K562 (cell line): ENCODE measurements at regions not wholly inside any gene's neighbourhood (a gene's known extent, or its start where the extent isn't known, plus 50 kb on each side); places are given as distances from the start of the nearest gene placed in this dataset.

Experiments
- HNRNPLL ChIP-seq: fragments of 200-400 bp; formaldehyde crosslinking; IDR thresholded peaks from 2 replicates; pipeline ENCODE4 v1.6.1; 2017; ENCODE audit warnings: low read length, low read depth, mild to moderate bottlenecking; ENCODE audit not compliant: poor library complexity, severe bottlenecking
- KLF10 ChIP-seq: fragments of 250-450 bp; sonication (Bioruptor Pico); IDR thresholded peaks from 2 replicates; pipeline ENCODE4 v1.6.1; 2021; ENCODE audit warnings: matching md5 sums
- KLF16 ChIP-seq: IDR thresholded peaks from 2 replicates; pipeline ENCODE4 v1.6.1; 2016; ENCODE audit warnings: antibody characterized with exemption
- NFIC ChIP-seq: fragments of 450-650 bp; IDR thresholded peaks from 2 replicates; pipeline ENCODE4 v1.6.1; 2017; ENCODE audit warnings: mild to moderate bottlenecking, inconsistent platforms
- POLR2A ChIP-seq: fragments of 450-650 bp; conservative IDR thresholded peaks from 2 replicates; pipeline ENCODE4 v1.6.1; 2016
- RBM39 ChIP-seq: fragments of 200-400 bp; formaldehyde crosslinking; optimal IDR thresholded peaks from 2 replicates; pipeline ENCODE3; 2018; ENCODE audit warnings: low read depth, low read length
- SMAD4 ChIP-seq: fragments of 250-450 bp; sonication (Bioruptor Pico); conservative IDR thresholded peaks from 2 replicates; pipeline ENCODE4 v1.8.0; 2021; ENCODE audit warnings: inconsistent platforms, mild to moderate bottlenecking, moderate library complexity
- TAF1 ChIP-seq: IDR thresholded peaks from 2 replicates; pipeline ENCODE4 v1.6.1; 2011; ENCODE audit warnings: mild to moderate bottlenecking, low read length, moderate library complexity; ENCODE audit not compliant: insufficient read depth, control insufficient read depth, severe bottlenecking; ENCODE audit errors: extremely low read depth
- TAF9B ChIP-seq: fragments of 450-650 bp; IDR thresholded peaks from 2 replicates; pipeline ENCODE4 v1.6.1; 2018; ENCODE audit warnings: mild to moderate bottlenecking; ENCODE audit not compliant: partially characterized antibody
- ZBTB17 ChIP-seq: fragments of 450-650 bp; formaldehyde crosslinking; IDR thresholded peaks from 2 replicates; pipeline ENCODE4 v1.4.0; 2020; ENCODE audit warnings: mild to moderate bottlenecking
- ZBTB7A ChIP-seq: IDR thresholded peaks from 2 replicates; pipeline ENCODE4 v1.6.1; 2011; ENCODE audit warnings: low read depth, mild to moderate bottlenecking, low read length, moderate library complexity, borderline replicate concordance; ENCODE audit not compliant: control insufficient read depth
- ZNF707 ChIP-seq: fragments of 250-450 bp; sonication (Bioruptor Pico); conservative IDR thresholded peaks from 2 replicates; pipeline ENCODE4 v1.8.0; 2022; ENCODE audit warnings: inconsistent platforms, mild to moderate bottlenecking, moderate library complexity
- TF ChIP-seq, protein P1 (sequence below): sonication (generic); formaldehyde crosslinking; IDR thresholded peaks from 2 replicates; pipeline ENCODE4 v1.9.0; 2022; ENCODE audit warnings: mild to moderate bottlenecking, missing genetic modification reagents
- TF ChIP-seq, protein P2 (sequence below), 3 experiments: IDR thresholded peaks in 2 of 3; conservative IDR thresholded peaks in 1 of 3; 2 replicates each; pipeline ENCODE4 v1.5.1; 2011 to 2012; ENCODE audit warnings: low read length in 3 of 3, mild to moderate bottlenecking in 3 of 3, control low read depth in 2 of 3, improper control_type of control experiment in 1 of 3, inconsistent platforms in 1 of 3, low read depth in 1 of 3, mixed read lengths in 1 of 3, moderate library complexity in 1 of 3; ENCODE audit not compliant: insufficient read depth in 2 of 3

DNA sequence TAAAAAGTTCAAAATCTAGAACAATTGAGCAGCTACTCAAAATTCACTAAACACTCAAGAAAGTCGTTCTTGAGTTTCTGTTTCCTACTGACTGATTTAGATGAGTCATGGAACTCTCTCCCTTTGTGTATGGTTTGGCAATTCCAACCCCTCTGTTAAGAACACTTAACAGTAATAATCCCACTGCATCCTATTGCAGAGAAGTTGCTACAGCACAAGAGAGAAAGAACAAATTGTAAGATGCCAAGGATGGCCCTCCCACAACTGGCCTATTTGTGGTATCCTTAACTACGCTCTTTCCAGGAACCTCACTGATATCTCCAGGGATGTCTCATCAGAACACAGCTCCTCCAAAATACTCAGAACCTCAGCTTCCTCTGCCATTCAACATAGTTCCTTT, 701.8 kb upstream of the TENM3 start:
- TF ChIP-seq ZNF707 (no peak), TAF9B (no peak), TAF1 (no peak), POLR2A (no peak), SMAD4 (CRISPR knock-in tag) (no peak), ZBTB17 (CRISPR knock-in tag) (no peak), KLF16 (no peak), HNRNPLL (no peak), ZBTB7A (no peak), KLF10 (CRISPR knock-in tag) (no peak), NFIC (no peak), RBM39 (no peak)
- TF ChIP-seq, protein P1, sequence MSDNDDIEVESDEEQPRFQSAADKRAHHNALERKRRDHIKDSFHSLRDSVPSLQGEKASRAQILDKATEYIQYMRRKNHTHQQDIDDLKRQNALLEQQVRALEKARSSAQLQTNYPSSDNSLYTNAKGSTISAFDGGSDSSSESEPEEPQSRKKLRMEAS: no peak
- TF ChIP-seq, protein P2, sequence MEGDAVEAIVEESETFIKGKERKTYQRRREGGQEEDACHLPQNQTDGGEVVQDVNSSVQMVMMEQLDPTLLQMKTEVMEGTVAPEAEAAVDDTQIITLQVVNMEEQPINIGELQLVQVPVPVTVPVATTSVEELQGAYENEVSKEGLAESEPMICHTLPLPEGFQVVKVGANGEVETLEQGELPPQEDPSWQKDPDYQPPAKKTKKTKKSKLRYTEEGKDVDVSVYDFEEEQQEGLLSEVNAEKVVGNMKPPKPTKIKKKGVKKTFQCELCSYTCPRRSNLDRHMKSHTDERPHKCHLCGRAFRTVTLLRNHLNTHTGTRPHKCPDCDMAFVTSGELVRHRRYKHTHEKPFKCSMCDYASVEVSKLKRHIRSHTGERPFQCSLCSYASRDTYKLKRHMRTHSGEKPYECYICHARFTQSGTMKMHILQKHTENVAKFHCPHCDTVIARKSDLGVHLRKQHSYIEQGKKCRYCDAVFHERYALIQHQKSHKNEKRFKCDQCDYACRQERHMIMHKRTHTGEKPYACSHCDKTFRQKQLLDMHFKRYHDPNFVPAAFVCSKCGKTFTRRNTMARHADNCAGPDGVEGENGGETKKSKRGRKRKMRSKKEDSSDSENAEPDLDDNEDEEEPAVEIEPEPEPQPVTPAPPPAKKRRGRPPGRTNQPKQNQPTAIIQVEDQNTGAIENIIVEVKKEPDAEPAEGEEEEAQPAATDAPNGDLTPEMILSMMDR (IDR thresholded peaks at IDR 0.05 in 2 of 3, conservative IDR thresholded peaks at IDR 0.05 in 1 of 3; ENCODE audit: insufficient read depth in 2 of 3, low read depth in 1 of 3, low read length in 3 of 3): no peak
